HFFc6 (cell line): ENCODE measurements at regions not wholly inside any gene's neighbourhood (a gene's known extent, or its start where the extent isn't known, plus 50 kb on each side); places are given as distances from the start of the nearest gene placed in this dataset.

Source experiments
- DNase-seq: peaks from one replicate; pipeline ENCODE4 v3.0.0-alpha.2; 2018
- H3K27ac Mint-ChIP-seq: 2 replicates; pipeline ENCODE4 v1.8.0; 2020; ENCODE audit warnings: mild to moderate bottlenecking, mixed read lengths
- H3K27me3 Mint-ChIP-seq: 2 replicates; pipeline ENCODE4 v1.8.0; 2021; ENCODE audit warnings: mild to moderate bottlenecking, moderate library complexity, mixed read lengths; ENCODE audit not compliant: insufficient read depth
- H3K36me3 Mint-ChIP-seq: 2 replicates; pipeline ENCODE4 v1.8.0; 2021; ENCODE audit warnings: low read depth, mixed read lengths
- H3K4me1 Mint-ChIP-seq: 2 replicates; pipeline ENCODE4 v1.8.0; 2020; ENCODE audit warnings: low read depth, mixed read lengths
- H3K4me3 Mint-ChIP-seq: 2 replicates; pipeline ENCODE4 v1.8.0; 2020; ENCODE audit warnings: mild to moderate bottlenecking, moderate library complexity, mixed read lengths
- H3K9me3 Mint-ChIP-seq: 2 replicates; pipeline ENCODE4 v1.8.0; 2020; ENCODE audit warnings: mild to moderate bottlenecking, mixed read lengths
- CTCF ChIP-seq: fragments of 200-600 bp; sonication (generic); IDR thresholded peaks from 2 replicates; pipeline ENCODE4 v1.5.0; 2021; ENCODE audit warnings: antibody characterized with exemption, mild to moderate bottlenecking

GRCh38 chr5:23027830-23028229 is 174.7 kb upstream of the CDH12 start:
- Mint-ChIP-seq H3K27ac (no peak overlapping the region), H3K4me1 (no peaks in the 10 kb centered on the region), H3K27me3 (no peaks in the 10 kb centered on the region), H3K9me3 (peaks cover 41% of the 10 kb centered on the region), H3K4me3 (no peak overlapping the region), H3K36me3 (no peaks in the 10 kb centered on the region)
- no peak for TF ChIP-seq CTCF
- DNase-seq, result no peak

- Mint-ChIP-seq H3K36me3 (no peaks in the 10 kb centered on the region), H3K4me1 (no peaks in the 10 kb centered on the region), H3K4me3 (no peak overlapping the region), H3K27ac (no peak overlapping the region), H3K9me3 (peaks cover 41% of the 10 kb centered on the region), H3K27me3 (no peaks in the 10 kb centered on the region)
- TF ChIP-seq CTCF, result no peak
- no peak for DNase-seq
These were observed 174.2 kb upstream of the CDH12 start for GRCh38 chr5:23027331-23027730.

- Mint-ChIP-seq H3K9me3 (peaks cover 38% of the 10 kb centered on the region), H3K36me3 (no peaks in the 10 kb centered on the region), H3K27ac (no peak overlapping the region), H3K27me3 (no peaks in the 10 kb centered on the region), H3K4me3 (no peak overlapping the region), H3K4me1 (no peaks in the 10 kb centered on the region)
- no peak for TF ChIP-seq CTCF
- DNase-seq, result no peak
These were observed 173.4 kb upstream of the CDH12 start for GRCh38 chr5:23026252-23027170.

GRCh38 chr5:23025629-23026233 is 172.6 kb upstream of the CDH12 start:
- H3K27me3 Mint-ChIP-seq, result no peaks in the 10 kb centered on the region
- DNase-seq, result no peak
- H3K27ac Mint-ChIP-seq, result no peak overlapping the region

GRCh38 chr5:23024470-23024869 is 171.3 kb upstream of the CDH12 start:
- no peak for DNase-seq
- Mint-ChIP-seq H3K27me3 (no peaks in the 10 kb centered on the region), H3K27ac (no peak overlapping the region), H3K9me3 (peaks cover 43% of the 10 kb centered on the region), H3K4me3 (no peak overlapping the region), H3K36me3 (no peaks in the 10 kb centered on the region; the same call in 1 of the 2 replicates), H3K4me1 (no peaks in the 10 kb centered on the region)
- no peak for TF ChIP-seq CTCF

More at GRCh38 chr5:23025629-23026233, 172.6 kb upstream of the CDH12 start:
- Mint-ChIP-seq H3K4me3 (no peak overlapping the region), H3K9me3 (peaks cover 41% of the 10 kb centered on the region), H3K36me3 (no peaks in the 10 kb centered on the region; the same call in 1 of the 2 replicates), H3K4me1 (no peaks in the 10 kb centered on the region)
- TF ChIP-seq CTCF, result no peak
